ENCODE measurements at regions not wholly inside any gene's neighbourhood (a gene's known extent, or its start where the extent isn't known, plus 50 kb on each side); places are given as distances from the start of the nearest gene placed in this dataset.

GRCh38 chr14:58750321-58751269 lies 112.8 kb downstream of the DACT1 start:
- TF ChIP-seq CTCF (IDR thresholded peaks at IDR 0.05; ENCODE audit: unreplicated experiment in 3 of 3): no peak
- peaks cover 67% of the 10 kb centered on the region for H3K4me1 Mint-ChIP-seq

GRCh38 chr14:58751788-58752187 lies 114.0 kb downstream of the DACT1 start:
- Mint-ChIP-seq H3K4me1 (peaks cover 67% of the 10 kb centered on the region), H3K27me3 (ENCODE audit: low read depth) (peaks cover 3% of the 10 kb centered on the region), H3K27ac (peak overlapping the region in 1 of 3 experiments; percentile 45), H3K4me3 (no peak overlapping the region), H3K36me3 (ENCODE audit: low read depth) (no peaks in the 10 kb centered on the region), H3K9me3 (no peaks in the 10 kb centered on the region)
- TF ChIP-seq CTCF (IDR thresholded peaks at IDR 0.05; ENCODE audit: unreplicated experiment in 3 of 3): no peak

More at GRCh38 chr14:58750321-58751269, 112.8 kb downstream of the DACT1 start:
- Mint-ChIP-seq H3K4me3 (no peak overlapping the region), H3K36me3 (ENCODE audit: low read depth) (no peaks in the 10 kb centered on the region), H3K27me3 (ENCODE audit: low read depth) (peaks cover 3% of the 10 kb centered on the region), H3K9me3 (no peaks in the 10 kb centered on the region), H3K27ac (peak overlapping the region; percentile 14 to 55 (median 35))

GRCh38 chr14:58752289-58752688 lies 114.5 kb downstream of the DACT1 start:
- peak overlapping the region; percentile 67 to 89 (median 85) for H3K27ac Mint-ChIP-seq
- no peaks in the 10 kb centered on the region for H3K9me3 Mint-ChIP-seq
- peaks cover 3% of the 10 kb centered on the region for H3K27me3 Mint-ChIP-seq (ENCODE audit: low read depth)
- no peak for TF ChIP-seq CTCF (IDR thresholded peaks at IDR 0.05; ENCODE audit: unreplicated experiment in 3 of 3)
- no peaks in the 10 kb centered on the region for H3K36me3 Mint-ChIP-seq (ENCODE audit: low read depth)
- peaks cover 65% of the 10 kb centered on the region for H3K4me1 Mint-ChIP-seq
- no peak overlapping the region for H3K4me3 Mint-ChIP-seq

GRCh38 chr14:58752771-58753201 lies 115.0 kb downstream of the DACT1 start:
- TF ChIP-seq CTCF (IDR thresholded peaks at IDR 0.05; ENCODE audit: unreplicated experiment in 3 of 3): no peak
- H3K9me3 Mint-ChIP-seq: no peaks in the 10 kb centered on the region
- peak overlapping the region in 1 of 3 experiments; percentile 5 for H3K4me3 Mint-ChIP-seq
- H3K27ac Mint-ChIP-seq: peak overlapping the region; percentile 67 to 89 (median 85)
- H3K36me3 Mint-ChIP-seq (ENCODE audit: low read depth): no peaks in the 10 kb centered on the region
- H3K27me3 Mint-ChIP-seq (ENCODE audit: low read depth): peaks cover 3% of the 10 kb centered on the region
- H3K4me1 Mint-ChIP-seq: peaks cover 60% of the 10 kb centered on the region

- no peak overlapping the region for H3K4me3 Mint-ChIP-seq
- H3K9me3 Mint-ChIP-seq: no peaks in the 10 kb centered on the region
- peaks cover 58% of the 10 kb centered on the region for H3K4me1 Mint-ChIP-seq
- H3K27ac Mint-ChIP-seq: peak overlapping the region; percentile 53 to 89 (median 86)
- no peak for TF ChIP-seq CTCF (IDR thresholded peaks at IDR 0.05; ENCODE audit: unreplicated experiment in 3 of 3)
- peaks cover 3% of the 10 kb centered on the region for H3K27me3 Mint-ChIP-seq (ENCODE audit: low read depth)
- H3K36me3 Mint-ChIP-seq (ENCODE audit: low read depth): no peaks in the 10 kb centered on the region
Measured at GRCh38 chr14:58755031-58755925, 117.5 kb downstream of the DACT1 start.
